ENCODE measurements at regions not wholly inside any gene's neighbourhood (a gene's known extent, or its start where the extent isn't known, plus 50 kb on each side); places are given as distances from the start of the nearest gene placed in this dataset.

DNA sequence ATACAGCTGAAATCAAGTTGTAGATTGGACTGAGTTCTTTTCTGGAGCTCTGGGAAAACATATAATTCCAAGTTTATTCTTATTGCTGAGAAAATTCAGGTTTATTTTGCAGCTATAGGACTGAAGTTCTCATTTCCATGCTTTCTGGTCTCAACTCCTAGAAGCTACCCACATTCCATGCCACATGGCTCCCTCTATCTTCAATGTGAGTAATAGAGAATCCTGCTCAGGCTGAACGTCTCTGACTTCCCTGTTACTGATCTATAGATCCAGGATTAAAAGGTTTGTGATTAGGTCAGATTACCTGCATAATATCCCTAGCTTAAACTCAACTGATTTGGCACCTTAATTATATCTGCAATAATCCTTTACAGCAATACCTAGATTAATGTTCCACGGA is 453.8 kb upstream of the MC4R start:
- Histone ChIP-seq H2AFZ (ENCODE audit: insufficient read depth, low read depth, low read length, poor library complexity, severe bottlenecking) (no peak overlapping the region), H3K9me3 (replicated peaks in 1 of 2; ENCODE audit: control insufficient read depth in 1 of 2, insufficient read depth in 1 of 2, low read length in 2 of 2) (no peaks in the 10 kb centered on the region), H3K36me3 (replicated peaks in 1 of 2; ENCODE audit: control insufficient read depth in 1 of 2, insufficient read depth in 2 of 2, low read length in 2 of 2) (no peaks in the 10 kb centered on the region), H4K20me1 (ENCODE audit: insufficient read depth, low read length) (no peaks in the 10 kb centered on the region), H3K27me3 (ENCODE audit: control insufficient read depth in 2 of 2, insufficient read depth in 2 of 2, low read length in 2 of 2) (no peaks in the 10 kb centered on the region), H3K4me2 (replicated peaks; ENCODE audit: extremely low read depth, low read length, poor library complexity, severe bottlenecking) (no peak overlapping the region), H3K4me1 (ENCODE audit: control insufficient read depth in 1 of 2, insufficient read depth in 2 of 2, low read length in 2 of 2) (no peaks in the 10 kb centered on the region), H3K9ac (ENCODE audit: insufficient read depth, low read length, poor library complexity, severe bottlenecking) (no peak overlapping the region), H3K79me2 (ENCODE audit: insufficient read depth, low read length) (no peaks in the 10 kb centered on the region), H3K4me3 (replicated peaks in 1 of 3; ENCODE audit: low read depth in 2 of 3, low read length in 3 of 3) (no peak overlapping the region), H3K27ac (ENCODE audit: low read depth in 1 of 2, low read length in 2 of 2) (no peak overlapping the region)
- H3K4me3 Mint-ChIP-seq: no peak overlapping the region
- no CpG with 5 or more reads among the region's 2 CpGs for WGBS (ENCODE audit: insufficient coverage)
- no peaks in the 10 kb centered on the region for H3K36me3 Mint-ChIP-seq
- H3K27me3 Mint-ChIP-seq (ENCODE audit: low read depth in 3 of 3): no peaks in the 10 kb centered on the region
- no peak overlapping the region for H3K27ac Mint-ChIP-seq
- no peaks in the 10 kb centered on the region for H3K4me1 Mint-ChIP-seq
- intact Hi-C loops (cut with micrococcal nuclease): no loop called here
- TF ChIP-seq, protein P1, sequence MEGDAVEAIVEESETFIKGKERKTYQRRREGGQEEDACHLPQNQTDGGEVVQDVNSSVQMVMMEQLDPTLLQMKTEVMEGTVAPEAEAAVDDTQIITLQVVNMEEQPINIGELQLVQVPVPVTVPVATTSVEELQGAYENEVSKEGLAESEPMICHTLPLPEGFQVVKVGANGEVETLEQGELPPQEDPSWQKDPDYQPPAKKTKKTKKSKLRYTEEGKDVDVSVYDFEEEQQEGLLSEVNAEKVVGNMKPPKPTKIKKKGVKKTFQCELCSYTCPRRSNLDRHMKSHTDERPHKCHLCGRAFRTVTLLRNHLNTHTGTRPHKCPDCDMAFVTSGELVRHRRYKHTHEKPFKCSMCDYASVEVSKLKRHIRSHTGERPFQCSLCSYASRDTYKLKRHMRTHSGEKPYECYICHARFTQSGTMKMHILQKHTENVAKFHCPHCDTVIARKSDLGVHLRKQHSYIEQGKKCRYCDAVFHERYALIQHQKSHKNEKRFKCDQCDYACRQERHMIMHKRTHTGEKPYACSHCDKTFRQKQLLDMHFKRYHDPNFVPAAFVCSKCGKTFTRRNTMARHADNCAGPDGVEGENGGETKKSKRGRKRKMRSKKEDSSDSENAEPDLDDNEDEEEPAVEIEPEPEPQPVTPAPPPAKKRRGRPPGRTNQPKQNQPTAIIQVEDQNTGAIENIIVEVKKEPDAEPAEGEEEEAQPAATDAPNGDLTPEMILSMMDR (IDR thresholded peaks at IDR 0.05): no peak
- DNase-seq: no peak
- H3K9me3 Mint-ChIP-seq: peaks cover 0 to 4% (median 0%) of the 10 kb centered on the region in 7 donors

DNA sequence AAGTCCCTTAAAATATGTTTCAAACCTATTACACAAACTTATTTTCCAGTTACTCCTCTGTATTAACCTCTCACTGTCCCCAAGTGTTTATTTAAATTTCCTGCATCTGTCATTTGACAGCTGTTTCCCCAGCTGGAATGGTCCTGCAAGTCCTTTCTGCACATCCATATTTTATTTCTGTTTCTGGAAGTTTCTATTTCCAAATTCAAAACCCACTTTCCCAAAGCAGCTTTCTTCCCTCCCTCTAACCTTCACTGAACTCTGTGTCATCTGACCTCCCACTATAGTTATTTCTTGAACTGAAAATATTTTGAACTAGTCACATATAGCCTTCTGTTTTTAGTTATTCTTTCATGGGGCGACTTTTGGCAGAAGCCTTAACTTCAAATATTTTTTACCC is 459.4 kb upstream of the MC4R start:
- Histone ChIP-seq H3K9me3 (replicated peaks in 1 of 2; ENCODE audit: control insufficient read depth in 1 of 2, insufficient read depth in 1 of 2, low read length in 2 of 2) (no peaks in the 10 kb centered on the region), H3K27ac (ENCODE audit: low read depth in 1 of 2, low read length in 2 of 2) (no peak overlapping the region), H3K36me3 (replicated peaks in 1 of 2; ENCODE audit: control insufficient read depth in 1 of 2, insufficient read depth in 2 of 2, low read length in 2 of 2) (no peaks in the 10 kb centered on the region), H3K27me3 (ENCODE audit: control insufficient read depth in 2 of 2, insufficient read depth in 2 of 2, low read length in 2 of 2) (no peaks in the 10 kb centered on the region), H3K4me1 (ENCODE audit: control insufficient read depth in 1 of 2, insufficient read depth in 2 of 2, low read length in 2 of 2) (no peaks in the 10 kb centered on the region), H3K4me3 (replicated peaks in 1 of 3; ENCODE audit: low read depth in 2 of 3, low read length in 3 of 3) (no peak overlapping the region), H2AFZ (ENCODE audit: insufficient read depth, low read depth, low read length, poor library complexity, severe bottlenecking) (no peak overlapping the region), H3K4me2 (replicated peaks; ENCODE audit: extremely low read depth, low read length, poor library complexity, severe bottlenecking) (no peak overlapping the region), H3K9ac (ENCODE audit: insufficient read depth, low read length, poor library complexity, severe bottlenecking) (no peak overlapping the region), H4K20me1 (ENCODE audit: insufficient read depth, low read length) (no peaks in the 10 kb centered on the region), H3K79me2 (ENCODE audit: insufficient read depth, low read length) (no peaks in the 10 kb centered on the region)
- Mint-ChIP-seq H3K4me3 (no peak overlapping the region), H3K36me3 (no peaks in the 10 kb centered on the region), H3K4me1 (no peaks in the 10 kb centered on the region), H3K9me3 (peaks cover 0 to 3% (median 0%) of the 10 kb centered on the region in 7 donors), H3K27me3 (ENCODE audit: low read depth in 3 of 3) (peaks cover 0 to 2% (median 0%) of the 10 kb centered on the region in 3 donors), H3K27ac (no peak overlapping the region)
- DNase-seq: no peak
- TF ChIP-seq, protein P1 (IDR thresholded peaks at IDR 0.05): no peak
- WGBS (ENCODE audit: insufficient coverage): no CpG with 5 or more reads among the region's 1 CpG
- intact Hi-C loops (cut with micrococcal nuclease): no loop called here
